Body of pancreas (tissue), 4 donors: ENCODE measurements at regions not wholly inside any gene's neighbourhood (a gene's known extent, or its start where the extent isn't known, plus 50 kb on each side); places are given as distances from the start of the nearest gene placed in this dataset.

Experiments used
- CTCF ChIP-seq, 7 experiments: fragments of 450-650 bp in 4 of 7; fragments of 200-600 bp in 3 of 7; sonication (generic) in 3 of 7; IDR thresholded peaks; one replicate each; pipeline ENCODE4 v1.5.1; 2016 to 2019; ENCODE audit warnings: antibody characterized with exemption in 7 of 7
- POLR2A ChIP-seq, 3 donors: fragments of 450-650 bp; IDR thresholded peaks; one replicate each; pipeline ENCODE4 v1.6.1; 2016; ENCODE audit warnings: antibody characterized with exemption in 3 of 3, mild to moderate bottlenecking in 2 of 3

- TF ChIP-seq POLR2A (IDR thresholded peaks at IDR 0.05), result no peak
- TF ChIP-seq CTCF (IDR thresholded peaks at IDR 0.05), result no peak
These were observed 199.9 kb upstream of the RBMS3 start for GRCh38 chr3:29080967-29081366.
